ENCODE measurements at regions not wholly inside any gene's neighbourhood (a gene's known extent, or its start where the extent isn't known, plus 50 kb on each side); places are given as distances from the start of the nearest gene placed in this dataset.
"Not testable (repeated sequence)": the region's sequence is repeated elsewhere in the genome, so short reads cannot be mapped to it uniquely, and the experiment has no call there.

DNA sequence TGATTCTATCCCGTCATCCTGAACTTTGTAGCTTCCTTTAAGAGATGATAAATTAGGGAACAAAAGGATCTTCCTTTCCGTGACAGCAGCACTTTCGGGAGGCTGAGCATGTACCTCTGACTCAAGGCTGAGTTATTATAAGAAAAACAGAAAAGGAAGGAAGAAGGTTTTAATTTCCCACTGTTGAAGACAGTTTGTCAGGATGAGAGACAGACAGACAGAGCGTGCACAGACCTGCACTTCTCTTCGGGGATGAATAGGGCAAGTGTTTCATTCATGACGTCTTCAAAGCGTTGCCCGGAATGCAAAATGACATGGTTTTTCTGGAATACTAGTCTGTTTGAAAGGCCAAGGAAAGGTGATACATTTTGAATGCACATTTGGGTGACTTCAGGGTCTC, 405.3 kb upstream of the FAT1 start:
- TF ChIP-seq, protein P1, sequence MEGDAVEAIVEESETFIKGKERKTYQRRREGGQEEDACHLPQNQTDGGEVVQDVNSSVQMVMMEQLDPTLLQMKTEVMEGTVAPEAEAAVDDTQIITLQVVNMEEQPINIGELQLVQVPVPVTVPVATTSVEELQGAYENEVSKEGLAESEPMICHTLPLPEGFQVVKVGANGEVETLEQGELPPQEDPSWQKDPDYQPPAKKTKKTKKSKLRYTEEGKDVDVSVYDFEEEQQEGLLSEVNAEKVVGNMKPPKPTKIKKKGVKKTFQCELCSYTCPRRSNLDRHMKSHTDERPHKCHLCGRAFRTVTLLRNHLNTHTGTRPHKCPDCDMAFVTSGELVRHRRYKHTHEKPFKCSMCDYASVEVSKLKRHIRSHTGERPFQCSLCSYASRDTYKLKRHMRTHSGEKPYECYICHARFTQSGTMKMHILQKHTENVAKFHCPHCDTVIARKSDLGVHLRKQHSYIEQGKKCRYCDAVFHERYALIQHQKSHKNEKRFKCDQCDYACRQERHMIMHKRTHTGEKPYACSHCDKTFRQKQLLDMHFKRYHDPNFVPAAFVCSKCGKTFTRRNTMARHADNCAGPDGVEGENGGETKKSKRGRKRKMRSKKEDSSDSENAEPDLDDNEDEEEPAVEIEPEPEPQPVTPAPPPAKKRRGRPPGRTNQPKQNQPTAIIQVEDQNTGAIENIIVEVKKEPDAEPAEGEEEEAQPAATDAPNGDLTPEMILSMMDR (IDR thresholded peaks at IDR 0.05; ENCODE audit: control insufficient read depth, extremely low read depth, insufficient read depth) = no peak
- DNase-seq (ENCODE audit: low read depth) = no peak
- H3K4me3 ChIP-seq (ENCODE audit: low read depth, low read length) = no peak overlapping the region

DNA sequence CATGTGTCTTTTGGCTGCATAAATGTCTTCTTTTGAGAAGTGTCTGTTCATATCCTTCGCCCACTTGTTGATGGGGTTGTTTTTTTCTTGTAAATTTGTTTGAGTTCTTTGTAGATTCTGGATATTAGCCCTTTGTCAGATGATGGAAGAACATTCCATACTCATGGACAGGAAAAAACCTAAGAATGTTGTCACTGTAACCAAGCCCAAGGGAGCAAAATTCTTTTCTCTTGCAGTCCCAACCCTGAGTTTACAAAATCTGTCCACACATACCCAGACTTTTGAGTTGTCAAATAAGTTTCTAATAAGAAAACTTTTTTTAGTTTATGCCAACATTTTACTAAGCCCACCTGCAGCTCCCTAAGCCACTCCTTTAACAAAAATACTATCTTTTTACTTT, 408.2 kb upstream of the FAT1 start:
- DNase-seq (ENCODE audit: low read depth); H3K4me3 ChIP-seq (ENCODE audit: low read depth, low read length): not testable (repeated sequence)

DNA sequence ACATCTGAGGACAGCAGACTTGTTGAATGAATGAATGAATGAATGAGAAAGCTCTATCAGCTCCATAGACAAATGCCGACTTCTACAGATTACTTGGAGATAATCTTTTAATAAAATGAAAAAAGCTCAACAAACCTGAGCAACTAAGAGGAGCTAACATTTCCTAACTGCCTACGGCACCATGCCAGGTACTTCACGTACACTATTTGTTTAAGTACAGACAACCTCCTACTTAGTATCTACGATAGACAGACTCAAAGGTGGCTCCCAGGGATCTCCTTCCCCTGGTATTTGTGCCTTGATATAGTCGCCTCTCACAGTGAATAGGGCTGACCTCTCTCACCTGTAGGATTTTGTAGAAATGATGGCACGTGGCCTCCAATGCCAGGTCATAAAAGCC, 412.2 kb upstream of the FAT1 start:
- H3K4me3 ChIP-seq (ENCODE audit: low read depth, low read length) = no peak overlapping the region
- TF ChIP-seq, protein P1 (IDR thresholded peaks at IDR 0.05; ENCODE audit: control insufficient read depth, extremely low read depth, insufficient read depth) = no peak
- peak; percentile 72 for DNase-seq (ENCODE audit: low read depth)

DNA sequence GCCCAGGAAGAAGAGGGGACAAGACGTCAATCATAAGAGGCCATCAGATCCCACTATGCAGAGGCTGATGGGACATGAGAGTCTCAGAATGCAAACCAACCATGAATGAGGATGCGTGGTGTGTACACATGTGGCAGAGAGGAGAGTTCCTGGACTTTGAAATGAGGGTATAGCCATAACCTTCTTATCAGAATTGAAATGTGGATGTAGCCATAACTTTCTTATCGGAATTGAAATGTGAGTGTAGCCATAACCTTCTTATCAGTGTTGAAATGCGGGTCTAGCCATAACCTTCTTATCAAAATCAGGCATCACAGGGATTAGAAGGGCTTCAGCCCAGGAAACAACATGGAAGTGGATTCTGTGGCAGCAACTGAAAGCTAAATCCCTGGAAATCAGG, 415.5 kb upstream of the FAT1 start:
- no peak for DNase-seq (ENCODE audit: low read depth)
- TF ChIP-seq, protein P1 (IDR thresholded peaks at IDR 0.05; ENCODE audit: control insufficient read depth, extremely low read depth, insufficient read depth) = no peak
- no peak overlapping the region for H3K4me3 ChIP-seq (ENCODE audit: low read depth, low read length)

DNA sequence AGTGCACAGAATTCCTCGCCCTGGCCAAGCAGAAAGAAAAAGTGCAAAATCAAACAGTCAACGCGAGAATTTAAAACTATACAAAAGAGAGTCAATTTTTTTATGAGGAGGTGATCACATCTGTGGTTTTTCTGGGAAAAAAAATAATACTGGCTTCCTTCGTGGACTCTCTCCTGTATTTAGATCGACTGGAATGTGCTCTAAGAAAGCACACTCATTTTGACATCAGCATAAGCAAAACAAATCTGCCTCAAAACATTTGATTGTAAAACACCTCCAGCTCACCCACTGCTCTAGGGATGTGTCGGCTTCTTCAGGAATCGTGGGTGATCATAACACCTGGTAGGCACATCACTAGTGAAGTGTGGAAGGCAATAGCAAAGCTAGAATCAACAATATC, 417.4 kb upstream of the FAT1 start:
- H3K4me3 ChIP-seq (ENCODE audit: low read depth, low read length) = no peak overlapping the region
- no peak for DNase-seq (ENCODE audit: low read depth)
- TF ChIP-seq, protein P1 (IDR thresholded peaks at IDR 0.05; ENCODE audit: control insufficient read depth, extremely low read depth, insufficient read depth) = no peak

DNA sequence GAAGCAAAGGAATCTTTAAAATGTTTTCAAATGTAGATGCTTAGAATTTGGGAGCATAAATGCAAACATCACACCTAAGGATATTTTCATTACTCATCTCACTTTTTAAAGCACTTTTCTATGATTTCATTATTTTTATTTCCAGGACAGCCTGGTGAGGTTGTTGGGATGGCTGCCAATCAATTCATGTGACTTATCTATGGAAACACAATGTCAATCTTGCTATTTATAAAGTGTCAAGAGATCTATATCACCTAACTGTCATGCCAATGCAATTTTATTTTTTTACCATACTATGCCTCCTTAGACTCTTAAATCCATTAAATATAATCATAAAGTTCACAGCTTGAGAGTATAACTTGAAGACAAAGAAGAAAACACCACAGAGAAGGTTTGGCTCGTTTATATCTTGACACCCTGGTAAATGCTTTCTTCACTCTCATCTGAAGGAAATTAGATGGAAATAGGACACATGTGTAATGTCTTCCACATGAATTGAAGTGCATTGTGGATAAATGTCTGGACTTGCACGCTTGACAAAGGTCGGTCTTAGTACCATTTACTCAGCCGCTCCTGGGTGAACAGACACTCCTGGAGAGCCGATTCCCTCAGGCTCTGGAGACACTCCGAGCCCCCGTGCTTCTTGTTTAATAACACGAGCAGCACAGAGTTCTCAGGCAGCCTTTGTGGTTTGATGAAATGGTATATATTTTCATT, 425.7 kb upstream of the FAT1 start:
- TF ChIP-seq, protein P1 (IDR thresholded peaks at IDR 0.05; ENCODE audit: control insufficient read depth, extremely low read depth, insufficient read depth) = no peak
- DNase-seq (ENCODE audit: low read depth) = no peak

GRCh38 chr4:187157380-187157958, 433.8 kb upstream of the FAT1 start:
- no peak for DNase-seq (ENCODE audit: low read depth)
- H3K4me3 ChIP-seq (ENCODE audit: low read depth, low read length) = no peak overlapping the region
- TF ChIP-seq, protein P1 (IDR thresholded peaks at IDR 0.05; ENCODE audit: control insufficient read depth, extremely low read depth, insufficient read depth) = no peak

More for the DNA sequence above, 425.7 kb upstream of the FAT1 start:
- H3K4me3 ChIP-seq (ENCODE audit: low read depth, low read length) = no peak overlapping the region
